GM23338 (cell line): ENCODE measurements at regions not wholly inside any gene's neighbourhood (a gene's known extent, or its start where the extent isn't known, plus 50 kb on each side); places are given as distances from the start of the nearest gene placed in this dataset.

Experiments used
- ATAC-seq: fragments of 200-7000 bp; cut with Tn5 transposase; 3 replicates; pipeline ENCODE4 v1.9.1; 2020
- DNase-seq: peaks from one replicate; pipeline ENCODE4 v3.0.0-alpha.2; 2015; ENCODE audit warnings: low spot score
- H2AFZ ChIP-seq: fragments of 200-600 bp; sonication (generic); 2 replicates; pipeline ENCODE4 v1.8.0; 2016; ENCODE audit warnings: antibody characterized with exemption, mild to moderate bottlenecking, moderate library complexity
- H3F3A ChIP-seq: fragments of 200-600 bp; sonication (generic); replicated peaks from 2 replicates; pipeline ENCODE4 v1.8.0; 2017; ENCODE audit warnings: antibody characterized with exemption, mixed run types, low read depth
- H3K27ac ChIP-seq: fragments of 200-600 bp; sonication (generic); 2 replicates; pipeline ENCODE4 v1.6.1; 2016; ENCODE audit warnings: low read depth
- H3K27me3 ChIP-seq: fragments of 200-600 bp; sonication (generic); 2 replicates; pipeline ENCODE4 v1.8.0; 2016; ENCODE audit warnings: mild to moderate bottlenecking, mixed run types, moderate library complexity; ENCODE audit not compliant: insufficient read depth
- H3K36me3 ChIP-seq: fragments of 200-600 bp; sonication (generic); 2 replicates; pipeline ENCODE4 v1.8.0; 2016; ENCODE audit warnings: mild to moderate bottlenecking; ENCODE audit not compliant: insufficient read depth
- H3K4me1 ChIP-seq: fragments of 200-600 bp; sonication (generic); 2 replicates; pipeline ENCODE4 v1.8.0; 2016; ENCODE audit warnings: mild to moderate bottlenecking, moderate library complexity; ENCODE audit not compliant: insufficient read depth
- H3K4me2 ChIP-seq: fragments of 200-600 bp; sonication (generic); 2 replicates; pipeline ENCODE4 v1.7.1; 2017; ENCODE audit warnings: mixed run types
- H3K4me3 ChIP-seq: fragments of 200-600 bp; sonication (generic); 2 replicates; pipeline ENCODE4 v1.6.1; 2016; ENCODE audit warnings: mixed run types
- H3K79me2 ChIP-seq: fragments of 200-600 bp; sonication (generic); replicated peaks from 2 replicates; pipeline ENCODE4 v1.8.0; 2017; ENCODE audit warnings: mild to moderate bottlenecking; ENCODE audit not compliant: insufficient read depth
- H3K9me2 ChIP-seq: fragments of 200-600 bp; sonication (generic); 2 replicates; pipeline ENCODE4 v1.8.0; 2017; ENCODE audit not compliant: insufficient read depth
- H4K20me1 ChIP-seq: fragments of 200-600 bp; sonication (generic); replicated peaks from 2 replicates; pipeline ENCODE4 v1.8.0; 2017; ENCODE audit warnings: mild to moderate bottlenecking; ENCODE audit not compliant: insufficient read depth
- H3K27ac Mint-ChIP-seq: 2 replicates; pipeline ENCODE4 v1.8.0; 2020; ENCODE audit warnings: inconsistent platforms, mild to moderate bottlenecking, moderate library complexity, mixed read lengths
- H3K27me3 Mint-ChIP-seq: 3 replicates; pipeline ENCODE4 v1.8.0; 2022; ENCODE audit warnings: low read depth, mild to moderate bottlenecking, moderate library complexity, mixed read lengths, inconsistent platforms; ENCODE audit not compliant: insufficient read depth, poor library complexity
- H3K36me3 Mint-ChIP-seq: 3 replicates; pipeline ENCODE4 v1.8.0; 2021; ENCODE audit warnings: low read depth, mild to moderate bottlenecking, inconsistent platforms, moderate library complexity, mixed read lengths
- H3K4me1 Mint-ChIP-seq: 3 replicates; pipeline ENCODE4 v1.8.0; 2020; ENCODE audit warnings: mild to moderate bottlenecking, inconsistent platforms, mixed read lengths
- H3K4me3 Mint-ChIP-seq: 3 replicates; pipeline ENCODE4 v1.8.0; 2021; ENCODE audit warnings: moderate library complexity, mild to moderate bottlenecking, inconsistent platforms, mixed read lengths
- H3K9me3 Mint-ChIP-seq: 3 replicates; pipeline ENCODE4 v1.8.0; 2020; ENCODE audit warnings: moderate library complexity, mild to moderate bottlenecking, inconsistent platforms, mixed read lengths
- CREB1 ChIP-seq: fragments of 250-450 bp; sonication (Bioruptor Pico); IDR thresholded peaks from 2 replicates; pipeline ENCODE4 v1.5.0; 2020; ENCODE audit warnings: low read depth, mild to moderate bottlenecking, moderate library complexity
- CTCF ChIP-seq, 2 experiments: fragments of 200-600 bp in 1 of 2; sonication (generic) in 1 of 2; conservative IDR thresholded peaks; 2 replicates each; pipeline versions ENCODE4 v1.5.1 to v1.6.1; 2016 to 2017; ENCODE audit warnings: antibody characterized with exemption in 2 of 2, low read depth in 2 of 2, mild to moderate bottlenecking in 2 of 2, moderate library complexity in 1 of 2
- EZH2 ChIP-seq: fragments of 200-600 bp; sonication (generic); IDR thresholded peaks from one replicate; pipeline ENCODE4 v1.8.0; 2017; ENCODE audit warnings: antibody characterized with exemption, mild to moderate bottlenecking, low read depth; ENCODE audit not compliant: unreplicated experiment
- EZH2phosphoT487 ChIP-seq: fragments of 200-600 bp; sonication (generic); IDR thresholded peaks from one replicate; pipeline ENCODE4 v1.8.1; 2018; ENCODE audit warnings: antibody characterized with exemption; ENCODE audit not compliant: unreplicated experiment
- JUNB ChIP-seq: IDR thresholded peaks from one replicate; pipeline ENCODE4 v1.6.1; 2016; ENCODE audit warnings: antibody characterized with exemption; ENCODE audit not compliant: unreplicated experiment
- NANOG ChIP-seq: IDR thresholded peaks from 2 replicates; pipeline ENCODE4 v1.6.1; 2016; ENCODE audit warnings: antibody characterized with exemption, borderline replicate concordance
- POLR2AphosphoS5 ChIP-seq: IDR thresholded peaks from 2 replicates; pipeline ENCODE4 v1.6.1; 2016; ENCODE audit warnings: antibody characterized with exemption, low read depth
- STAT1 ChIP-seq: IDR thresholded peaks from one replicate; pipeline ENCODE4 v1.6.1; 2016; ENCODE audit warnings: antibody characterized with exemption; ENCODE audit not compliant: unreplicated experiment
- ZNF114 ChIP-seq: fragments of 250-450 bp; sonication (Bioruptor Pico); IDR thresholded peaks from 2 replicates; pipeline ENCODE4 v1.5.0; 2020; ENCODE audit warnings: mild to moderate bottlenecking, moderate library complexity
- ZNF331 ChIP-seq: fragments of 250-450 bp; sonication (Bioruptor Pico); IDR thresholded peaks from 2 replicates; pipeline ENCODE4 v1.5.0; 2020; ENCODE audit warnings: low read depth, mild to moderate bottlenecking, moderate library complexity
- TF ChIP-seq, protein P1 (sequence below): IDR thresholded peaks from one replicate; pipeline ENCODE4 v1.6.1; 2018; ENCODE audit warnings: antibody characterized with exemption; ENCODE audit not compliant: unreplicated experiment
- TF ChIP-seq, protein P2 (sequence below): IDR thresholded peaks from 2 replicates; pipeline ENCODE4 v1.6.1; 2016; ENCODE audit warnings: antibody characterized with exemption

- TF ChIP-seq, protein P1, sequence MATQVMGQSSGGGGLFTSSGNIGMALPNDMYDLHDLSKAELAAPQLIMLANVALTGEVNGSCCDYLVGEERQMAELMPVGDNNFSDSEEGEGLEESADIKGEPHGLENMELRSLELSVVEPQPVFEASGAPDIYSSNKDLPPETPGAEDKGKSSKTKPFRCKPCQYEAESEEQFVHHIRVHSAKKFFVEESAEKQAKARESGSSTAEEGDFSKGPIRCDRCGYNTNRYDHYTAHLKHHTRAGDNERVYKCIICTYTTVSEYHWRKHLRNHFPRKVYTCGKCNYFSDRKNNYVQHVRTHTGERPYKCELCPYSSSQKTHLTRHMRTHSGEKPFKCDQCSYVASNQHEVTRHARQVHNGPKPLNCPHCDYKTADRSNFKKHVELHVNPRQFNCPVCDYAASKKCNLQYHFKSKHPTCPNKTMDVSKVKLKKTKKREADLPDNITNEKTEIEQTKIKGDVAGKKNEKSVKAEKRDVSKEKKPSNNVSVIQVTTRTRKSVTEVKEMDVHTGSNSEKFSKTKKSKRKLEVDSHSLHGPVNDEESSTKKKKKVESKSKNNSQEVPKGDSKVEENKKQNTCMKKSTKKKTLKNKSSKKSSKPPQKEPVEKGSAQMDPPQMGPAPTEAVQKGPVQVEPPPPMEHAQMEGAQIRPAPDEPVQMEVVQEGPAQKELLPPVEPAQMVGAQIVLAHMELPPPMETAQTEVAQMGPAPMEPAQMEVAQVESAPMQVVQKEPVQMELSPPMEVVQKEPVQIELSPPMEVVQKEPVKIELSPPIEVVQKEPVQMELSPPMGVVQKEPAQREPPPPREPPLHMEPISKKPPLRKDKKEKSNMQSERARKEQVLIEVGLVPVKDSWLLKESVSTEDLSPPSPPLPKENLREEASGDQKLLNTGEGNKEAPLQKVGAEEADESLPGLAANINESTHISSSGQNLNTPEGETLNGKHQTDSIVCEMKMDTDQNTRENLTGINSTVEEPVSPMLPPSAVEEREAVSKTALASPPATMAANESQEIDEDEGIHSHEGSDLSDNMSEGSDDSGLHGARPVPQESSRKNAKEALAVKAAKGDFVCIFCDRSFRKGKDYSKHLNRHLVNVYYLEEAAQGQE: no peak
- no peak for TF ChIP-seq POLR2AphosphoS5
- TF ChIP-seq, protein P2, sequence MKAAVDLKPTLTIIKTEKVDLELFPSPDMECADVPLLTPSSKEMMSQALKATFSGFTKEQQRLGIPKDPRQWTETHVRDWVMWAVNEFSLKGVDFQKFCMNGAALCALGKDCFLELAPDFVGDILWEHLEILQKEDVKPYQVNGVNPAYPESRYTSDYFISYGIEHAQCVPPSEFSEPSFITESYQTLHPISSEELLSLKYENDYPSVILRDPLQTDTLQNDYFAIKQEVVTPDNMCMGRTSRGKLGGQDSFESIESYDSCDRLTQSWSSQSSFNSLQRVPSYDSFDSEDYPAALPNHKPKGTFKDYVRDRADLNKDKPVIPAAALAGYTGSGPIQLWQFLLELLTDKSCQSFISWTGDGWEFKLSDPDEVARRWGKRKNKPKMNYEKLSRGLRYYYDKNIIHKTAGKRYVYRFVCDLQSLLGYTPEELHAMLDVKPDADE: no peak
- TF ChIP-seq EZH2phosphoT487: no peak
- no peak for TF ChIP-seq STAT1
These were observed 255.1 kb upstream of the MKLN1 start (continued) for GRCh38 chr7:131072505-131073091.

DNA sequence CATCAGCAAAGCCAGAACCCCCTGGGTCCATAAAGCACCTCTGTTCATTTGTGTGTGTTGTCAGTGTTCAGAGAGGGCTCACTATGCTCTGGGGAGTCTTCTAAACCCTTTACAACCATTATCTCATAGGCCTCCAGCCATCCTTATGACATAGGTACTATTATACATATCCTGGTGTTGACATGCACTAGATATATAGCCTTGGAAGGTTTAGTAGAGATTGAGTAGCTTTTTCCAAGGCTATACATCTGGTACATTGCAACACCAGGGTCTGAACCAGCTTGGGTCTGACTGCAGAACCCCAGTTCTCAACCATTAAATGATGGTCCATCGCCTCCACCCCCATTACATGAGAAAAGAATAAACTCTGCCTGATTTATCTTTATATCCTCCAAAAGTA lies 253.6 kb upstream of the MKLN1 start:
- Histone ChIP-seq H3K27me3 (no peaks in the 10 kb centered on the region), H2AFZ (no peak overlapping the region), H4K20me1 (0 out of 2 replicates have a peak, but pooled peaks cover 3% of the 10 kb centered on the region), H3K27ac (no peak overlapping the region), H3F3A (no peaks in the 10 kb centered on the region), H3K4me2 (no peak overlapping the region), H3K9me2 (no peaks in the 10 kb centered on the region), H3K4me3 (no peak overlapping the region), H3K4me1 (peaks cover 13% of the 10 kb centered on the region), H3K79me2 (peaks cover 17% of the 10 kb centered on the region; the same call in 1 of the 2 replicates), H3K36me3 (no peaks in the 10 kb centered on the region)
- Mint-ChIP-seq H3K27ac (no peak overlapping the region), H3K27me3 (peaks cover 4% of the 10 kb centered on the region), H3K4me3 (no peak overlapping the region), H3K4me1 (peaks cover 23% of the 10 kb centered on the region), H3K9me3 (peaks cover 4% of the 10 kb centered on the region; the same call in 1 of the 3 replicates), H3K36me3 (peaks cover 36% of the 10 kb centered on the region)
- no peak for ATAC-seq
- no peak for DNase-seq
- TF ChIP-seq ZNF114: no peak
- TF ChIP-seq EZH2phosphoT487: no peak
- TF ChIP-seq CTCF (conservative IDR thresholded peaks at IDR 0.05; ENCODE audit: low read depth in 2 of 2): no peak
- no peak for TF ChIP-seq CREB1 (CRISPR knock-in tag)
- TF ChIP-seq EZH2: no peak
- TF ChIP-seq, protein P1: no peak
- TF ChIP-seq ZNF331 (CRISPR knock-in tag): no peak
- TF ChIP-seq NANOG: no peak
- TF ChIP-seq JUNB: no peak
